Stimulated activated CD4-positive, alpha-beta T cell treated with anti-CD3 and anti-CD28 coated beads, Interleukin-15, amount 100 ng/mL, for 48 hours (primary cell): ENCODE measurements at regions not wholly inside any gene's neighbourhood (a gene's known extent, or its start where the extent isn't known, plus 50 kb on each side); places are given as distances from the start of the nearest gene placed in this dataset.
"Not testable (repeated sequence)": the region's sequence is repeated elsewhere in the genome, so short reads cannot be mapped to it uniquely, and the experiment has no call there.

Experiments
- DNase-seq, 2 donors: peaks; one replicate each; pipeline ENCODE4 v3.0.0-alpha.2; 2020; ENCODE audit warnings: low read depth in 2 of 2

DNA sequence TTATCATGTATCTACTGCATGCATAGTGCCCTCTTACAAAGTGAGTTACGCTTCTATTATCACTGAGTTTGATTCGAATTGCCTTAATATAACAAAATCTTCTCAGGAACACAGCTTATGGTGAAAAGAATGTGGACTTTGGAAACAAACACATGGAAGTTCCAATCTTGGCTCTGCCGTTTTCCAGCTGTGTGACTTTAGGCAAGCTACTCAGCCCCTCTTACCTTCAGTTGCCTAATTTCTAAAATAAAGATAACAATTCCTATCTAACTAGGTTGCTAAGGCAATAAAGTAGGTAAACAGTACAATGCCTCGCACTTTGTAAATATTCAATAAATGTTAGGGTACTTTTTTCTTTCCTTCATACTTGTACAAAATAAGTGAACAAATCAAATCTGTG, 104.0 kb upstream of the GRIA3 start:
- no peak for DNase-seq

- DNase-seq, result no peak
Observed at GRCh38 chrX:123081776-123082175, 102.3 kb upstream of the GRIA3 start.

DNA sequence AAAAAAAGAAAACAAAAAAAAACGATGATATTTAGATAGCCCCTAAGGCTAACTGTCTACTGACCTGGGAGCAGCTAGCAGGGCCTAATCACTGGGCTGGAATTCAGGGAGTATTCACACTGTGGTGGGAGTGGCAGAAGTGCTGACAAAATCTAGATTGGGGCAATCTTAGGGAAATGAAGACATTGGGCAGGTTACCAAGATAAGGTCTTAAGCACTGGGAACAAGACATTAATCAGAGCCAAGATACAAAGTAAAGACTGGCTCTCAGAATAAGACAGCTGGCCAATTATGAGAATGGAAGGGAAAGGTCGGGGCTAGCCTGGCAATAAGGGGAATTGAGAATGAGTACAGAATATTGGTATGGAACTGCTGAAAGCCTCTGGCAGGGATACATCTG, 100.2 kb upstream of the GRIA3 start:
- DNase-seq, result no peak

GRCh38 chrX:123084797-123085196, 99.3 kb upstream of the GRIA3 start:
- DNase-seq, result no peak

- no peak for DNase-seq
Observed at GRCh38 chrX:123085311-123085940, 98.7 kb upstream of the GRIA3 start.

GRCh38 chrX:123086768-123087167, 97.3 kb upstream of the GRIA3 start:
- DNase-seq, result no peak

GRCh38 chrX:123087326-123087725, 96.8 kb upstream of the GRIA3 start:
- DNase-seq, result no peak

DNA sequence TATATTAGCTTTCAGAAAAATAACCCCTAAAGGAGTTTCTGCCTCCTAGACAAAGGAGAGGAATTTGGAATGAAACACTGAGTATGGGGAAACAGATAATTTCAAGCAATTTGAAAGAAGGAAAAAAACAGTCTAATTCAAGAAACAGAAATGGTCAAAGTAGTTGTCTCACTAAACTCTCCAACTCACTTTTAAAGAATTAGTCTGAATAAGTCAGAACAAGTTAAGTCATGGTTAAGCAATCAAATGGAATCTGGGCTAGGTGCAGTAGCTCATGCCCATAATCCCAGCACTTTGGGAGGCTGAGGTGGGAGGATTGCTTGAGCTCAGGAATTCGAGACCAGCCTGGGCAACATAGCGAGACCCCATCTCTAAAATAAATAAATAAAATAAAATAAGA, 95.7 kb upstream of the GRIA3 start:
- DNase-seq, result no peak

DNA sequence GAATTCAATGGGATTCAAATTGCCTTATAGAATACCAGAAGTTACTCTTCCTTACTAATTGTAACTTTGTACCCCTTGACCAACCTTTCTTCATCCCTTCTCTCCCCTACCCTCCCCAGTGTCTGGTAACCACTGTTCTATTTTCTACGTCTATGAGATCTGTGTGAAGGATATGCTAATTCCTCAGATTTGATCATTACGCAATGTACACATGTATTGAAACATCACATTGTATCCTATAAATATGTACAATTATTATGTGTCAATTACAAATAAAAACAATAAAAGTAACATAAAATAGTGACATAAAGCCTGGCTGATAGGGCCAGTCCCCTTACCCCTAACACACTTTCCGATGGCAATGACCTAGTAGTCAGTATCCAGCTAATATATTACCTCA, 95.1 kb upstream of the GRIA3 start:
- no peak for DNase-seq

DNA sequence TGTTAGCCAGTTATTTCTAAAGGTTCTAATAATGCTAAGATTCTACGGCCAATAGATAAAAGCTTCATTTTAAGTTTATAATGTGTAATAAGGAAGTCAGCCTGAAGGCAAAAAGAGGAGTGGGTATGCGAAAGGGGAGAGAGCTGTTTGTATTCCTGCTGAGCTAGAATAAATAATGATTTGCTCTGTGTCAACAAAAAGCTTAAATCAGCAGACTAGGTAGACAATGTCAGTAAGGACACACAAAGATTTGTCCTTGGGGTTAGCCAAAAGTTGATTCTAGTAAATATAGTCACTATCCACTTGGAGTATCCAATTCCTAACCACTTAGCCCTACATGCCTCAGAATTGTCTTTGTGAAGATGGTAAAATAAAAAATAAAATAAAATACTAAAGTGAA, 90.3 kb upstream of the GRIA3 start:
- DNase-seq, result no peak

DNA sequence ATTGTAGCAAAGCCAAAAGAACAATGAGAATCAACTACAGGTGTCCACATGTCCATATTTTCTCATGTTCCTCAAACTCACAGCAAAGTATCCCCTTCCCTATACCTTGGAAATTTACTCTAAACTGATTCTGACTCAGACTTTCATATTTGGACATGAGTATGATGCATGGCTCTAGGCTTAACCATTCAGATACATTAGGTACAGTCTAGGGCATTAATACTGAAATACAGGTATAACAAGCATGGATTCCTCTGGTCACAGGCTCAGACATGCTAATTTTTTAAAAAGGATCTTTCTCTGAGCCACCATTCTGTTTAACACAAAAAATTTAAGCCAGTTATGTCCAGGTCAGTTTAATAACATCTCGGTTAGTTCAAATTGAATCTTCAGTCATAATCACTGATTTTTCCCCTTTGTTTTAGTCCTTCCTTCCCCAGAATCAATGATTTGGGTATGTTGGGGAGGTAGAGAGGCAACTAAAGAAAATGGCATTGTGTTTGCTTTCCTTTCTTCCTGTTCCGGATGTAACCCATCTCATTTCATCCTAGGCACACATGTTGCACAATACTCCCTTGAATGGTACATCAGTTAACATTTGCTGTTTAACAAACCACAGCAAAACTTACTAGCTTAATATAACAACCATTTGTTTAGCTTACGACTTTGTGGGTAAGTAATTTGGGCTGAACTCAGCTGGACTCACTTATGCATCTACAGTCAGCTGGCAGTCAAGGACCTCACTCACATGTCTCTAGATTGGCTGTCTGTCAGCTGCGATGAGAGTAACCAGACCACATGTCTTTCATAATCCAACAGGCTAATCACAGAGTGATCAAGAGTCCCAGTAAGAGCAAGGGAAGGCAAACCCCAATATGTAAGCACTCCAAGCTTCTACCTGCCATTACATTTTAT, 75.3 kb upstream of the GRIA3 start:
- DNase-seq, result no peak

DNA sequence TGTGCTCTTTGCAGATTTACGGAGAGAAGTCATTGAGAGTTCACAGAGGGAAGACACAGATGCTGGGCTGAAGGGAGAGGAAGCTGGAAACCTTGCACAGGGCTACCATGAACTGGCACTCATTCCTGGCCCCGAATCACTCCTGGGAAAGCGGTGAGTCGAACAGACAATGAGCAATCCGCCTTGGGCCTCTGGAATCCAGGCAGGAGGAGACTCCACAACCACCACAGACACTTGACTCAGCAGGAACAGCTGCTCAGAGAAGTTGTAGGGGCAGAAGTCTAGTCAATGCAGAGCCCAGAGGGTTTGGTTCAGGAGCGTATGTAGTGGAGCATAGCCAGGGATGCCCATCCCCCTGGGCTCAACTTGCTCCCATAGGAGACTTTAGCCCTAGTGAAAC, 62.8 kb upstream of the GRIA3 start:
- DNase-seq, result no peak

GRCh38 chrX:123129805-123130204, 54.3 kb upstream of the GRIA3 start:
- not testable (repeated sequence) for DNase-seq
